RWPE2 (cell line): ENCODE measurements at regions not wholly inside any gene's neighbourhood (a gene's known extent, or its start where the extent isn't known, plus 50 kb on each side); places are given as distances from the start of the nearest gene placed in this dataset.

Experiments
- ATAC-seq: fragments of 200-7000 bp; cut with Tn5 transposase; 3 replicates; pipeline ENCODE4 v1.9.1; 2021; ENCODE audit warnings: low read depth
- DNase-seq: peaks from one replicate; pipeline ENCODE4 v3.0.0-alpha.2; 2020; ENCODE audit warnings: low spot score
- H3K27ac ChIP-seq: fragments of 450-650 bp; 2 replicates; pipeline ENCODE4 v1.5.1; 2017; ENCODE audit warnings: mild to moderate bottlenecking; ENCODE audit not compliant: poor library complexity, severe bottlenecking
- H3K27me3 ChIP-seq: fragments of 250-450 bp; sonication (Bioruptor Pico); 2 replicates; pipeline ENCODE4 v1.5.1; 2021; ENCODE audit warnings: mild to moderate bottlenecking, moderate library complexity; ENCODE audit not compliant: insufficient read depth, poor library complexity, severe bottlenecking
- H3K36me3 ChIP-seq: fragments of 250-450 bp; sonication (Bioruptor Pico); 2 replicates; pipeline ENCODE4 v1.5.1; 2020; ENCODE audit warnings: low read depth, mild to moderate bottlenecking, moderate library complexity
- H3K4me1 ChIP-seq: fragments of 250-450 bp; sonication (Bioruptor Pico); 2 replicates; pipeline ENCODE4 v1.5.1; 2021; ENCODE audit warnings: mild to moderate bottlenecking, moderate library complexity; ENCODE audit not compliant: insufficient read depth, poor library complexity, severe bottlenecking
- H3K4me3 ChIP-seq: fragments of 250-450 bp; sonication (Bioruptor Pico); 2 replicates; pipeline ENCODE4 v1.5.1; 2021; ENCODE audit warnings: mild to moderate bottlenecking, moderate library complexity; ENCODE audit not compliant: severe bottlenecking
- H3K9me3 ChIP-seq: fragments of 250-450 bp; sonication (Bioruptor Pico); 2 replicates; pipeline ENCODE4 v1.5.1; 2021; ENCODE audit warnings: mild to moderate bottlenecking, moderate library complexity; ENCODE audit not compliant: severe bottlenecking
- TF ChIP-seq, protein P1 (sequence below): fragments of 450-650 bp; IDR thresholded peaks from one replicate; pipeline ENCODE4 v1.5.1; 2017; ENCODE audit warnings: mild to moderate bottlenecking, moderate library complexity; ENCODE audit not compliant: poor library complexity, severe bottlenecking

DNA sequence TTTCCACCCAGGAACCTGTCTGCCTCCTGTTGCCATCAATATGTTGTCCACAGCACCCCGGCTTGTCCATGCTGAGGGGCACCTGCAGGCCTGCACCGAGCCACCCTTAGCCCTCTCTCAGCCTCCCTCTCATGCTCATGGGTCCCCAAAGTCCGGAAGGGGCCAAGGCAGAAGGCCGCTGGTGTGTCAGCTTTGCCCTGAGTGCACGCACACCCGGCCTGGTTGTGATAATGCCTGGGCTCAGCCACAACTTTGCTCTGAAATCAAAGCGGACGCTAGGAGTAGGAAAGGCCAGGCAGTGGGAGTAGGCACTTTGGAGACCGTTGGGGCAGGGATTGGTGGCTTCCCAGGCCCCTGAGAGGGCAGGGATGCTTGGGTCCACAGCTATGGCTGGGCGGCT, 201.8 kb upstream of the NUDT12 start:
- H3K36me3 ChIP-seq: no peaks in the 10 kb centered on the region

DNA sequence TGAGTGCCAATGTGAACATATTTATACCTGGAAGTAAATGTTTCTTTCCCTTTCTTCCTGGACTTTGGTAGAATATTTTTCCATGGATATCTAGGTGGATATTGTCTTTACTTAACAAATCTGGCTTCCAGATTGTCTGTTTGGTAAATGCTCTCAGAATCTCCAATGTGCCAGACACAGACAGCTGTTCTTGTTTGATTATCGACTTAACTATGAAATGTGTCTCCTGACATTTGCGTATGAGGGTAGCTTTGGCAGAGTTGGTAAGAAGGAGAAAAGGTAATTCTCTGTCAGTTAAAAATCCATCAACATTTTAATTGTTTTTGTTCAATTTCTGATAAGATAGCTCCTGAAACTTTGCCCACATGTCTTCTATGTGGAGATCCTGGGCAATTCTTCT, 196.4 kb upstream of the NUDT12 start:
- no peak for DNase-seq

More for the DNA sequence above, 201.8 kb upstream of the NUDT12 start:
- H3K27me3 ChIP-seq: no peaks in the 10 kb centered on the region
- no peaks in the 10 kb centered on the region for H3K4me1 ChIP-seq
- H3K4me3 ChIP-seq: no peak overlapping the region
- DNase-seq: no peak
- H3K27ac ChIP-seq: no peak overlapping the region
- no peak for ATAC-seq
- TF ChIP-seq, protein P1, sequence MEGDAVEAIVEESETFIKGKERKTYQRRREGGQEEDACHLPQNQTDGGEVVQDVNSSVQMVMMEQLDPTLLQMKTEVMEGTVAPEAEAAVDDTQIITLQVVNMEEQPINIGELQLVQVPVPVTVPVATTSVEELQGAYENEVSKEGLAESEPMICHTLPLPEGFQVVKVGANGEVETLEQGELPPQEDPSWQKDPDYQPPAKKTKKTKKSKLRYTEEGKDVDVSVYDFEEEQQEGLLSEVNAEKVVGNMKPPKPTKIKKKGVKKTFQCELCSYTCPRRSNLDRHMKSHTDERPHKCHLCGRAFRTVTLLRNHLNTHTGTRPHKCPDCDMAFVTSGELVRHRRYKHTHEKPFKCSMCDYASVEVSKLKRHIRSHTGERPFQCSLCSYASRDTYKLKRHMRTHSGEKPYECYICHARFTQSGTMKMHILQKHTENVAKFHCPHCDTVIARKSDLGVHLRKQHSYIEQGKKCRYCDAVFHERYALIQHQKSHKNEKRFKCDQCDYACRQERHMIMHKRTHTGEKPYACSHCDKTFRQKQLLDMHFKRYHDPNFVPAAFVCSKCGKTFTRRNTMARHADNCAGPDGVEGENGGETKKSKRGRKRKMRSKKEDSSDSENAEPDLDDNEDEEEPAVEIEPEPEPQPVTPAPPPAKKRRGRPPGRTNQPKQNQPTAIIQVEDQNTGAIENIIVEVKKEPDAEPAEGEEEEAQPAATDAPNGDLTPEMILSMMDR: no peak
- H3K9me3 ChIP-seq: no peaks in the 10 kb centered on the region

DNA sequence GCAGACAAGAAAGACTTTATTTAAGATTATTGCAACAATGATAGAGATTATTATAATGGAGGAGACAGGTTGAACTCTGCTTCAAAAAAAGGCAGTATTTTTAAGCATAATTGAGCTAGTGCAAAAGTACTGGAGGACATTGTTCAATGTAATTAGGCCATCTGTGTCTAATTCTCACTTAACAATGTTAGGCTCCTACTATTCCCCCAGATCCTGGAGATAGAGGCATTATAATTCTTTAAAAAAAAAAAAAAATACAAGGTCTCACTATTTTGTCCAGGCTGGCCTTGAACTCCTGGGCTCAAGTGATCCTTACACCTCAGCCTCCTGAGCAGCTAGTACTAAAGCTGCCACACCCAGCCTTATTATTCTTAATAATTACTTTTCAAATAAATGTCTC, 193.4 kb upstream of the NUDT12 start:
- H3K4me3 ChIP-seq: no peak overlapping the region
- H3K27ac ChIP-seq: no peak overlapping the region
- no peaks in the 10 kb centered on the region for H3K9me3 ChIP-seq
- H3K4me1 ChIP-seq: no peaks in the 10 kb centered on the region
- ATAC-seq: no peak
- TF ChIP-seq, protein P1: no peak
- DNase-seq: no peak
- H3K27me3 ChIP-seq: peaks cover 7% of the 10 kb centered on the region
- H3K36me3 ChIP-seq: no peaks in the 10 kb centered on the region

More for the DNA sequence above, 196.4 kb upstream of the NUDT12 start:
- TF ChIP-seq, protein P1: no peak
- ATAC-seq: no peak
- Histone ChIP-seq H3K27ac (no peak overlapping the region), H3K9me3 (no peaks in the 10 kb centered on the region), H3K4me3 (no peak overlapping the region), H3K4me1 (no peaks in the 10 kb centered on the region), H3K27me3 (peaks cover 7% of the 10 kb centered on the region), H3K36me3 (no peaks in the 10 kb centered on the region)

DNA sequence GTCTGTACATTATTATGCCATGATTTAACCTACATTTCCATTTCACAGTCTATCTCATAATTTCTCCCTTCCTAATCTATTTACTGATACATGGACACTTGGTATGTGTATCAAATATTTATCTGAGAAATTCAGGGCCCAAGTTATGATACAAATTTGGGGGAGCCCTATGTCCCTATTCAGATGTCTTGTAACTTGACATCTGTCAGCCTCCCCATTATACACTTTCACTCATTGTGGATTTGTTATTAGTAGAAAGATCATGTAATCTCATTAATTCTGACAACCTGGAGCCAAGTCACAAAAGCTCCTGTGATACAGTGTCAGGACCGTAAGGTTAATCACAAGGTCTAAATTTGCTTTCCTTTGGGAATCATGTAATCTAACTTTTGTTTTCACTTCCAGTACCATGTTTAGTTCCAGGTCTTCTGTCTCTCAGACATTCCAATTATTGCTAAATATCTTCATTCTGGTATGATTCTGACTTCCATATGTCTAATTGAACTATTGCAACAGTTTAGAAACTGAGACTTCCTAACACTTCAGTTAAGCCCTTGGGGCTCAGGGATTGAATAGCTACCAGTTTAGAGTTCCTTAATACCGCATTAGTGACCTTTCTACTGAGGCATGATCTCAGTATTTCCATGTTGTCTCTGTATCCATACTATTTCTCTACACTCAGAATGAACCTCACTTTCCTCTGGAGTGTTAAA, 182.9 kb upstream of the NUDT12 start:
- Histone ChIP-seq H3K36me3 (no peaks in the 10 kb centered on the region), H3K4me3 (no peak overlapping the region), H3K27ac (no peak overlapping the region), H3K27me3 (peaks cover 16% of the 10 kb centered on the region), H3K9me3 (no peaks in the 10 kb centered on the region), H3K4me1 (no peaks in the 10 kb centered on the region)
- DNase-seq (no peak), ATAC-seq (no peak)
- TF ChIP-seq, protein P1: no peak

DNA sequence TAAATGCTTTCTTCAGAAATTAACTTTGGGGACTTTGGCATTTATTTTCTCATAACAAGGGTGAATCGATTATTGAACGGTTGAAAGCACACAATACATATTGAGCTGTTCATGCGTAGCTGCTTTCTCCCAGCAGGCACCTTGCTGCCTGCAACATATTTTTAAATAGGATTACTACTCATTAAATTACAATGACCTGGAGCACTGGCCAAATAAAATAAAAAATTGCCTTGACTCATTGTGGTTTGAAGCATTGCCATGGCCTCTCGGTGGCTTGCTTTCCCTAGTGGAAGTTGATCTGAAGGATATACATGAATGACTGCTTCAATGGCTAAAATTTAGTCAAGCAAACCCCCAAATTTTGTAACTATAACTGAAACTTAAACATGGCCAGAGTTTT, 181.6 kb upstream of the NUDT12 start:
- DNase-seq: no peak
- Histone ChIP-seq H3K9me3 (no peaks in the 10 kb centered on the region), H3K36me3 (no peaks in the 10 kb centered on the region), H3K27me3 (peaks cover 12% of the 10 kb centered on the region), H3K4me3 (no peak overlapping the region), H3K27ac (no peak overlapping the region), H3K4me1 (no peaks in the 10 kb centered on the region)
- ATAC-seq: no peak
- TF ChIP-seq, protein P1: no peak
